PC-3 (cell line): ENCODE measurements at regions not wholly inside any gene's neighbourhood (a gene's known extent, or its start where the extent isn't known, plus 50 kb on each side); places are given as distances from the start of the nearest gene placed in this dataset.

Experiments used
- ATAC-seq: fragments of 200-7000 bp; cut with Tn5 transposase; 2 replicates; pipeline ENCODE4 v1.9.1; 2020; ENCODE audit warnings: mild to moderate bottlenecking, moderate library complexity
- BruUV-seq: library from RNA; stranded (reverse); fragments of 400-500 nt; replicated peaks from 2 replicates; lab custom pipeline; 2021; lab: Mats Ljungman, UMichigan
- CTCF ChIA-PET: fragments of 300-600 bp; sonication (Branson Sonifier 250); formaldehyde crosslinking; loops from one replicate; lab custom pipeline; 2022; ENCODE audit warnings: antibody characterized with exemption; lab: Charles Lee
- POLR2A ChIA-PET: fragments of 300-600 bp; sonication (Branson Sonifier 250); formaldehyde crosslinking; loops from one replicate; lab custom pipeline; 2022; ENCODE audit warnings: antibody characterized with exemption; ENCODE audit not compliant: unreplicated experiment; lab: Charles Lee
- DNase-seq: peaks from one replicate; pipeline ENCODE4 v3.0.0-alpha.2; 2015
- H2AFZ ChIP-seq: fragments of 300-600 bp; sonication (generic); 2 replicates; pipeline ENCODE4 v1.6.0; 2016; ENCODE audit warnings: antibody characterized with exemption, low read length
- H3F3A ChIP-seq: fragments of 300-600 bp; sonication (generic); one replicate; pipeline ENCODE4 v1.6.0; 2017; ENCODE audit warnings: antibody characterized with exemption, low read length, control low read depth, mild to moderate bottlenecking; ENCODE audit not compliant: unreplicated experiment
- H3K27ac ChIP-seq: fragments of 300-600 bp; sonication (generic); 2 replicates; pipeline ENCODE4 v1.5.1; 2016; ENCODE audit warnings: mild to moderate bottlenecking, low read length
- H3K27me3 ChIP-seq: fragments of 300-600 bp; sonication (generic); 2 replicates; pipeline ENCODE4 v1.6.1; 2016; ENCODE audit warnings: low read length, mixed read lengths
- H3K36me3 ChIP-seq: fragments of 300-600 bp; sonication (generic); 2 replicates; pipeline ENCODE4 v1.6.1; 2016; ENCODE audit warnings: low read depth, mixed run types, low read length, mixed read lengths
- H3K4me1 ChIP-seq: fragments of 300-600 bp; sonication (generic); 2 replicates; pipeline ENCODE4 v1.5.1; 2016; ENCODE audit warnings: low read length; ENCODE audit not compliant: insufficient read depth
- H3K4me2 ChIP-seq: fragments of 300-600 bp; sonication (generic); 2 replicates; pipeline ENCODE4 v1.6.0; 2016; ENCODE audit warnings: low read length
- H3K4me3 ChIP-seq: fragments of 300-600 bp; sonication (generic); 2 replicates; pipeline ENCODE4 v1.5.1; 2016; ENCODE audit warnings: mild to moderate bottlenecking, low read length, mixed read lengths
- H3K79me2 ChIP-seq: fragments of 300-600 bp; sonication (generic); 2 replicates; pipeline ENCODE4 v1.6.1; 2017; ENCODE audit warnings: low read length, mixed read lengths
- H3K9ac ChIP-seq: fragments of 300-600 bp; sonication (generic); 2 replicates; pipeline ENCODE4 v1.6.0; 2016; ENCODE audit warnings: mild to moderate bottlenecking, low read length
- H3K9me2 ChIP-seq: fragments of 300-600 bp; sonication (generic); replicated peaks from 2 replicates; pipeline ENCODE4 v1.6.1; 2016; ENCODE audit warnings: mixed run types, low read length, mixed read lengths
- H3K9me3 ChIP-seq: fragments of 300-600 bp; sonication (generic); 2 replicates; pipeline ENCODE4 v1.6.1; 2016; ENCODE audit warnings: low read length, mixed read lengths
- H4K20me1 ChIP-seq: fragments of 300-600 bp; sonication (generic); 2 replicates; pipeline ENCODE4 v1.6.1; 2016; ENCODE audit warnings: low read length, mixed read lengths
- CTCF ChIP-seq: fragments of 300-600 bp; sonication (generic); conservative IDR thresholded peaks from 2 replicates; pipeline ENCODE4 v1.5.1; 2017; ENCODE audit warnings: antibody characterized with exemption, low read depth, mild to moderate bottlenecking, low read length
- EZH2 ChIP-seq: fragments of 300-600 bp; sonication (generic); IDR thresholded peaks from one replicate; pipeline ENCODE4 v1.6.1; 2017; ENCODE audit warnings: antibody characterized with exemption, mild to moderate bottlenecking, low read length; ENCODE audit not compliant: unreplicated experiment
- EZH2phosphoT487 ChIP-seq: fragments of 300-600 bp; sonication (generic); IDR thresholded peaks from 2 replicates; pipeline ENCODE4 v1.6.1; 2018; ENCODE audit warnings: mild to moderate bottlenecking, antibody characterized with exemption, low read length, borderline replicate concordance
- intact Hi-C: fragments of 100-400 bp; cut with micrococcal nuclease; formaldehyde crosslinking; loops from 2 replicates; pipeline ENCODE4 v1.9.0; 2023

GRCh38 chr18:34965566-34965965 lies 75.6 kb upstream of the MAPRE2 start:
- no peak for DNase-seq
- TF ChIP-seq CTCF (no peak), EZH2 (no peak), EZH2phosphoT487 (no peak)
- H3K79me2 ChIP-seq, result no peaks in the 10 kb centered on the region
- POLR2A ChIA-PET, result no interaction called here
- H3K27me3 ChIP-seq, result no peaks in the 10 kb centered on the region
- no peaks in the 10 kb centered on the region for H3K4me1 ChIP-seq
- H3K4me2 ChIP-seq, result no peak overlapping the region
- no peak overlapping the region for H3K4me3 ChIP-seq
- no peaks in the 10 kb centered on the region for H3K9me2 ChIP-seq
- H3K36me3 ChIP-seq, result no peaks in the 10 kb centered on the region
- H3F3A ChIP-seq, result no peaks in the 10 kb centered on the region
- H3K9ac ChIP-seq, result no peak overlapping the region
- no peak for ATAC-seq
- H3K27ac ChIP-seq, result no peak overlapping the region
- CTCF ChIA-PET, result no interaction called here
- BruUV-seq, result no TSS peak
- intact Hi-C loops, result no loop called here
- H3K9me3 ChIP-seq, result no peaks in the 10 kb centered on the region
- H2AFZ ChIP-seq, result no peak overlapping the region
- no peaks in the 10 kb centered on the region for H4K20me1 ChIP-seq

GRCh38 chr18:34970106-34970505 lies 71.1 kb upstream of the MAPRE2 start:
- Histone ChIP-seq H3K27me3 (no peaks in the 10 kb centered on the region), H3K27ac (no peak overlapping the region), H3K9me3 (no peaks in the 10 kb centered on the region), H3F3A (no peaks in the 10 kb centered on the region), H3K4me3 (no peak overlapping the region), H3K9me2 (no peaks in the 10 kb centered on the region), H3K4me2 (no peak overlapping the region), H4K20me1 (no peaks in the 10 kb centered on the region), H3K79me2 (no peaks in the 10 kb centered on the region), H3K9ac (no peak overlapping the region), H3K4me1 (no peaks in the 10 kb centered on the region), H2AFZ (no peak overlapping the region), H3K36me3 (no peaks in the 10 kb centered on the region)
- ATAC-seq, result no peak
- ChIA-PET CTCF (no interaction called here), POLR2A (no interaction called here)
- TF ChIP-seq EZH2, result no peak
- no peak for TF ChIP-seq CTCF
- no peak for DNase-seq
- intact Hi-C loops, result loop anchor here (10.0 kb wide), 1 partner anchor 105 kb away; no protein-coding TSS in a partner anchor
- BruUV-seq, result no TSS peak

GRCh38 chr18:34971313-34971712 lies 69.9 kb upstream of the MAPRE2 start:
- intact Hi-C loops, result loop anchor here (10.0 kb wide), 1 partner anchor 107 kb away; no protein-coding TSS in a partner anchor
- CTCF ChIA-PET, result no interaction called here
- peak; percentile 35 for DNase-seq
- Histone ChIP-seq H3K27ac (no peak overlapping the region), H3K36me3 (no peaks in the 10 kb centered on the region), H4K20me1 (no peaks in the 10 kb centered on the region), H3K27me3 (no peaks in the 10 kb centered on the region), H3K9me3 (no peaks in the 10 kb centered on the region), H3K4me2 (no peak overlapping the region), H3F3A (no peaks in the 10 kb centered on the region), H3K9ac (no peak overlapping the region), H3K4me3 (no peak overlapping the region), H2AFZ (no peak overlapping the region), H3K4me1 (no peaks in the 10 kb centered on the region), H3K9me2 (no peaks in the 10 kb centered on the region), H3K79me2 (no peaks in the 10 kb centered on the region)
- ATAC-seq, result peak; percentile 40; the same call in 1 of the 2 replicates
- no TSS peak for BruUV-seq
- no peak for TF ChIP-seq EZH2phosphoT487
- TF ChIP-seq EZH2, result no peak
- TF ChIP-seq CTCF, result no peak
- POLR2A ChIA-PET, result no interaction called here
